OCI-LY1 (cell line): ENCODE measurements at regions not wholly inside any gene's neighbourhood (a gene's known extent, or its start where the extent isn't known, plus 50 kb on each side); places are given as distances from the start of the nearest gene placed in this dataset.

Source experiments
- H2AFZ ChIP-seq: fragments of 200-600 bp; sonication (generic), shearing (Covaris generic); 2 replicates; pipeline ENCODE4 v1.6.0; 2014; ENCODE audit warnings: antibody characterized with exemption, mild to moderate bottlenecking, low read length
- H3F3A ChIP-seq: fragments of 200-600 bp; sonication (generic), shearing (Covaris generic); 2 replicates; pipeline ENCODE4 v1.6.0; 2014; ENCODE audit warnings: mild to moderate bottlenecking, antibody characterized with exemption, low read length, moderate library complexity; ENCODE audit not compliant: insufficient read depth
- H3K27ac ChIP-seq: fragments of 200-600 bp; sonication (generic); 2 replicates; pipeline ENCODE4 v1.5.1; 2014; ENCODE audit warnings: low read length, mixed run types, mild to moderate bottlenecking, low read depth; ENCODE audit not compliant: poor library complexity, severe bottlenecking
- H3K27me3 ChIP-seq: fragments of 200-600 bp; sonication (generic); 2 replicates; pipeline ENCODE4 v1.6.0; 2014; ENCODE audit warnings: antibody characterized with exemption, mild to moderate bottlenecking, low read length, moderate library complexity; ENCODE audit not compliant: insufficient read depth
- H3K36me3 ChIP-seq: fragments of 200-600 bp; sonication (generic); 2 replicates; pipeline ENCODE4 v1.6.1; 2014; ENCODE audit warnings: mild to moderate bottlenecking, antibody characterized with exemption, low read length, moderate library complexity, mixed read lengths; ENCODE audit not compliant: insufficient read depth
- H3K4me1 ChIP-seq: fragments of 200-600 bp; sonication (generic); 2 replicates; pipeline ENCODE4 v1.5.1; 2014; ENCODE audit warnings: mild to moderate bottlenecking, low read length, moderate library complexity; ENCODE audit not compliant: insufficient read depth, severe bottlenecking
- H3K4me2 ChIP-seq: fragments of 200-600 bp; sonication (generic), shearing (Covaris generic); 2 replicates; pipeline ENCODE4 v1.6.1; 2014; ENCODE audit warnings: low read length
- H3K4me3 ChIP-seq: fragments of 200-600 bp; sonication (generic); 2 replicates; pipeline ENCODE4 v1.5.1; 2014; ENCODE audit warnings: low read length, low read depth, mild to moderate bottlenecking, mixed read lengths; ENCODE audit not compliant: poor library complexity, severe bottlenecking
- H3K79me2 ChIP-seq: fragments of 200-600 bp; shearing (Covaris generic); 2 replicates; pipeline ENCODE4 v1.6.1; 2016; ENCODE audit warnings: mixed run types, low read length, mixed read lengths; ENCODE audit not compliant: insufficient read depth
- H3K9ac ChIP-seq: fragments of 200-600 bp; sonication (generic), shearing (Covaris generic); 2 replicates; pipeline ENCODE4 v1.6.1; 2014; ENCODE audit warnings: mild to moderate bottlenecking, low read length, mixed read lengths
- H3K9me2 ChIP-seq: fragments of 200-600 bp; sonication (generic), shearing (Covaris generic); 2 replicates; pipeline ENCODE4 v1.6.1; 2014; ENCODE audit warnings: low read depth, mild to moderate bottlenecking, low read length, mixed read lengths
- H3K9me3 ChIP-seq: fragments of 200-600 bp; shearing (Covaris generic); 2 replicates; pipeline ENCODE4 v1.6.1; 2014; ENCODE audit warnings: low read length, mixed read lengths
- H4K20me1 ChIP-seq: fragments of 200-600 bp; sonication (generic), shearing (Covaris generic); 2 replicates; pipeline ENCODE4 v1.6.0; 2016; ENCODE audit warnings: mild to moderate bottlenecking, low read length; ENCODE audit not compliant: insufficient read depth
- EZH2 ChIP-seq: fragments of 200-600 bp; sonication (generic), shearing (Covaris generic); IDR thresholded peaks from 2 replicates; pipeline ENCODE4 v1.8.0; 2017; ENCODE audit warnings: borderline replicate concordance, mixed run types, mild to moderate bottlenecking, antibody characterized with exemption, low read length, moderate library complexity, mixed read lengths
- TF ChIP-seq, protein P1 (sequence below): fragments of 200-600 bp; sonication (generic), shearing (Covaris generic); IDR thresholded peaks from 2 replicates; pipeline ENCODE4 v1.5.1; 2017; ENCODE audit warnings: mild to moderate bottlenecking, antibody characterized with exemption, low read length, moderate library complexity, mixed read lengths

GRCh38 chr1:98217601-98218000 lies 296.8 kb upstream of the DPYD start:
- H3K36me3 ChIP-seq = no peaks in the 10 kb centered on the region
- H3K27me3 ChIP-seq = no peaks in the 10 kb centered on the region
- H3F3A ChIP-seq = no peaks in the 10 kb centered on the region
- TF ChIP-seq EZH2 = no peak
- TF ChIP-seq, protein P1, sequence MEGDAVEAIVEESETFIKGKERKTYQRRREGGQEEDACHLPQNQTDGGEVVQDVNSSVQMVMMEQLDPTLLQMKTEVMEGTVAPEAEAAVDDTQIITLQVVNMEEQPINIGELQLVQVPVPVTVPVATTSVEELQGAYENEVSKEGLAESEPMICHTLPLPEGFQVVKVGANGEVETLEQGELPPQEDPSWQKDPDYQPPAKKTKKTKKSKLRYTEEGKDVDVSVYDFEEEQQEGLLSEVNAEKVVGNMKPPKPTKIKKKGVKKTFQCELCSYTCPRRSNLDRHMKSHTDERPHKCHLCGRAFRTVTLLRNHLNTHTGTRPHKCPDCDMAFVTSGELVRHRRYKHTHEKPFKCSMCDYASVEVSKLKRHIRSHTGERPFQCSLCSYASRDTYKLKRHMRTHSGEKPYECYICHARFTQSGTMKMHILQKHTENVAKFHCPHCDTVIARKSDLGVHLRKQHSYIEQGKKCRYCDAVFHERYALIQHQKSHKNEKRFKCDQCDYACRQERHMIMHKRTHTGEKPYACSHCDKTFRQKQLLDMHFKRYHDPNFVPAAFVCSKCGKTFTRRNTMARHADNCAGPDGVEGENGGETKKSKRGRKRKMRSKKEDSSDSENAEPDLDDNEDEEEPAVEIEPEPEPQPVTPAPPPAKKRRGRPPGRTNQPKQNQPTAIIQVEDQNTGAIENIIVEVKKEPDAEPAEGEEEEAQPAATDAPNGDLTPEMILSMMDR = no peak
- no peaks in the 10 kb centered on the region for H4K20me1 ChIP-seq
- no peak overlapping the region for H3K4me2 ChIP-seq
- H3K9me3 ChIP-seq = no peaks in the 10 kb centered on the region
- no peak overlapping the region for H2AFZ ChIP-seq
- no peak overlapping the region for H3K9ac ChIP-seq
- no peak overlapping the region for H3K27ac ChIP-seq
- H3K4me3 ChIP-seq = no peak overlapping the region
- no peaks in the 10 kb centered on the region for H3K9me2 ChIP-seq
- H3K79me2 ChIP-seq = no peaks in the 10 kb centered on the region
- H3K4me1 ChIP-seq = no peaks in the 10 kb centered on the region

GRCh38 chr1:98216304-98216703 lies 295.5 kb upstream of the DPYD start:
- no peaks in the 10 kb centered on the region for H3K9me3 ChIP-seq
- no peaks in the 10 kb centered on the region for H3F3A ChIP-seq
- H3K9me2 ChIP-seq = no peaks in the 10 kb centered on the region
- H3K9ac ChIP-seq = no peak overlapping the region
- no peaks in the 10 kb centered on the region for H4K20me1 ChIP-seq
- no peak overlapping the region for H2AFZ ChIP-seq
- no peaks in the 10 kb centered on the region for H3K27me3 ChIP-seq
- TF ChIP-seq, protein P1 = no peak
- TF ChIP-seq EZH2 = no peak
- H3K79me2 ChIP-seq = no peaks in the 10 kb centered on the region
- H3K4me2 ChIP-seq = no peak overlapping the region
- H3K4me1 ChIP-seq = no peaks in the 10 kb centered on the region
- H3K36me3 ChIP-seq = no peaks in the 10 kb centered on the region
- H3K4me3 ChIP-seq = no peak overlapping the region
- no peak overlapping the region for H3K27ac ChIP-seq

DNA sequence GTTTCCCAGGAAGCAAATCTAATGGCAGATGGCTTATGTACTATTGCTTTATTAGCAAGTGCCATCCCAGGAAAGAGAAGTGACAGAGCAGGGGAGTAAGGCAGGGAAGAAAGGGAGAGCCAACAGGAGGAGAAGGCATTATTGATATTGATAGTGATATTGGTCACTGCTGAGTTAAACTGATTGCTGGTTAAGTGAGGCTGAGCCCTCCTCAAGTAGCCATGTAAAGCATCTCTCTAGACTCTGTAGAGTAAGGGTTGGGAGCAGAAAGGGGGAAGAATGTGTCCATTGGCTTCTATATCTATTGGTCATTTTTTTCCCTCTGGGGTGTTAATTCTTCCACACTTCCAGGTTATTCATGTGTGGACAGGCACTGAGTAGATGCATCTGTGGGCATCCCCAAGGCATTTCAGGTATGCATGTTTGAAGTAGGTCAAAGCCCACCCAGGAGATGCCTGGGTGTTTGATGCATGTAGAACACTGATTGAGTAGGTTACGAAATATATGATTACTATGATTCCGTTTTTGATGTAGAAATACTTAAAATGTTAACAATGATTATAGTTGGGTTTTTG lies 290.5 kb upstream of the DPYD start:
- TF ChIP-seq, protein P1 = no peak
- no peak for TF ChIP-seq EZH2
- H3K36me3 ChIP-seq = no peaks in the 10 kb centered on the region
- no peak overlapping the region for H3K4me2 ChIP-seq
- no peak overlapping the region for H3K4me3 ChIP-seq
- H2AFZ ChIP-seq = no peak overlapping the region
- H3K27me3 ChIP-seq = no peaks in the 10 kb centered on the region
- no peak overlapping the region for H3K9ac ChIP-seq
- no peaks in the 10 kb centered on the region for H3F3A ChIP-seq
- H3K9me3 ChIP-seq = no peaks in the 10 kb centered on the region
- H3K9me2 ChIP-seq = no peaks in the 10 kb centered on the region
- no peaks in the 10 kb centered on the region for H3K79me2 ChIP-seq
- no peak overlapping the region for H3K27ac ChIP-seq
- H4K20me1 ChIP-seq = no peaks in the 10 kb centered on the region
- H3K4me1 ChIP-seq = no peaks in the 10 kb centered on the region
